ENCODE measurements at regions not wholly inside any gene's neighbourhood (a gene's known extent, or its start where the extent isn't known, plus 50 kb on each side); places are given as distances from the start of the nearest gene placed in this dataset.
A peak's percentile ranks its signal among the peaks of the same experiment; 100 is the strongest.

GRCh38 chr4:153071958-153072598 is 132.2 kb upstream of the TRIM2 start:
- Mint-ChIP-seq H3K27ac (no peak overlapping the region), H3K9me3 (no peaks in the 10 kb centered on the region), H3K36me3 (no peaks in the 10 kb centered on the region)
- DNase-seq (ENCODE audit: low spot score in 2 of 2) = no peak
- no peak for ATAC-seq

DNA sequence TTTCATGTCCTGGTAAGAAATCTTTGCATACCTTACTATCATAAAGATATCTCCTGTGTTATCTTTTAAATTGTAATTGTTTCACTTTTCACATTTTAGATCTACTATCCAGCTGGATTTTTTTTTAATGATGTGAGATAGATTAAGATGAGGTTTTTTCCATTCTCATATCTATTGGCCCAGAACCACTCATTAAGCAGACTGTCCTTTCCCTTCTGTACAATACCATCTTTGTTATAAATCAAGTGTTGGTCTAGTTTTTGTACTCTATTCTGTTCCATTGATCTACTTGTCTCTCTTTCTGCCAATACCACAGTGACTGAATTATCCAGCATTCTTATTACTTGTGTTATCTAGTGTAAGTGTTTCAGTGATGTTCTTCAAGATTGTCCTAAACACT is 131.6 kb upstream of the TRIM2 start:
- DNase-seq (ENCODE audit: low spot score in 2 of 2) (no peak), ATAC-seq (no peak)
- Mint-ChIP-seq H3K36me3 (no peaks in the 10 kb centered on the region), H3K9me3 (no peaks in the 10 kb centered on the region), H3K27ac (no peak overlapping the region)

- DNase-seq (ENCODE audit: low spot score in 2 of 2) (no peak), ATAC-seq (no peak)
- Mint-ChIP-seq H3K36me3 (no peaks in the 10 kb centered on the region), H3K9me3 (no peaks in the 10 kb centered on the region), H3K27ac (no peak overlapping the region)
Measured at GRCh38 chr4:153074486-153074885, 129.8 kb upstream of the TRIM2 start.

GRCh38 chr4:153074936-153075630 is 129.2 kb upstream of the TRIM2 start:
- no peak overlapping the region for H3K27ac Mint-ChIP-seq
- DNase-seq (ENCODE audit: low spot score in 2 of 2) = no peak
- no peaks in the 10 kb centered on the region for H3K36me3 Mint-ChIP-seq
- H3K9me3 Mint-ChIP-seq = no peaks in the 10 kb centered on the region
- no peak for ATAC-seq

- no peak overlapping the region for H3K27ac Mint-ChIP-seq
- ATAC-seq (no peak), DNase-seq (ENCODE audit: low spot score in 2 of 2) (no peak)
- H3K9me3 Mint-ChIP-seq = no peaks in the 10 kb centered on the region
- H3K36me3 Mint-ChIP-seq = no peaks in the 10 kb centered on the region
Measured at GRCh38 chr4:153075836-153076518, 128.3 kb upstream of the TRIM2 start.

- DNase-seq (ENCODE audit: low spot score in 2 of 2) = no peak
- no peaks in the 10 kb centered on the region for H3K36me3 Mint-ChIP-seq
- ATAC-seq = no peak
- no peak overlapping the region for H3K27ac Mint-ChIP-seq
- H3K9me3 Mint-ChIP-seq = no peaks in the 10 kb centered on the region
Measured at GRCh38 chr4:153076861-153077260, 127.4 kb upstream of the TRIM2 start.

- no peak overlapping the region for H3K27ac Mint-ChIP-seq
- no peak for ATAC-seq
- H3K9me3 Mint-ChIP-seq = no peaks in the 10 kb centered on the region
- DNase-seq (ENCODE audit: low spot score in 2 of 2) = no peak
- no peaks in the 10 kb centered on the region for H3K36me3 Mint-ChIP-seq
Measured at GRCh38 chr4:153079857-153080391, 124.3 kb upstream of the TRIM2 start.

DNA sequence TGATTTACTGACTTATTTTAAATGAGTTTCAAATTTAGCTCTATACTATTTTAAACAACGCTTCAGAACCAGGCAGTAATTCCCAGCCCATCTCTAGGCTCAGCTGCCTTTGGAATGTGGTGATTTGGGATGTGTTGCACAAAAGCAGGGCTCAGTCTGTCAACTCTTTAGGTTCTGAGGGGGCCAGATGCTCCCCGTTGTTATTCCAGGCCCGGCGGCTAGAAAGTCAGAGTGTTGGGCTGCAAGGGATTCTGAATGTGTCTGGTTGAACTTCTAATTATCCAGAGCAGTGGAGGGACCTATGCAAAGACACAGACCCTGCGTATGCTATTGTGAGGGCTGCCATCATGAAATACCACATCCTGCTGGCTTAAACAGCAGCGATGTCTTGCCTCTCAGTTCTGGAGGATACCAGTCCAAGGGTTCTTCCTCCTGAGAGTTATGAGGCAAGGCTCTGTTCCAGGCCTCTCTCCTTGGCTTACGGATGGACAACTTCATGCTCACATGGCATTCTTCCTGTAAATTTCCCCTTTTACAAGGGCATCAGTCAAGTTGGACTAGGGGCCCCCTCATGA is 123.2 kb upstream of the TRIM2 start:
- Mint-ChIP-seq H3K9me3 (no peaks in the 10 kb centered on the region), H3K36me3 (peaks cover 0 to 4% of the 10 kb centered on the region in 2 donors), H3K27ac (no peak overlapping the region)
- no peak for ATAC-seq
- DNase-seq (ENCODE audit: low spot score in 2 of 2) = no peak

DNA sequence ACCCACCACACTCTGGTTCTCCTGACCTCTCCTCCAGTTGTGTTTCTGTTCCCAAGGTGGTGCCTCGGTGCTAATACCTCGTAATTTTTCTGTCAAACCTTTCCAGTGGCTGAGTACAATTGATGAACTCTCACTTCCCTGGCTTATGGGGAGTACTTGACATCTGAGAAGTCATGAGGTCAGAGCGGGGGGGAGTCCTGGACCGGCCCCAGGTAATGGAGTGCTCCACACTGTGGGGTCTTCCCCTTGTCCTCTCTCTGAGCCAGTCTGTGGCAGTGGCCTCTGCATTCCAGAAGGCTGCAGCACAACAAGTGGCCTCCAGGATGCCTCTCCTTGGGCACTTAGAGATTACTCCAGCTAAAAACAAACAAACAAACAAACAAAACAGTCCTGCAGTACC is 122.5 kb upstream of the TRIM2 start:
- ATAC-seq (no peak), DNase-seq (ENCODE audit: low spot score in 2 of 2) (no peak)
- H3K36me3 Mint-ChIP-seq = peaks cover 0 to 4% of the 10 kb centered on the region in 2 donors
- H3K27ac Mint-ChIP-seq = no peak overlapping the region
- peaks cover 0 to 2% of the 10 kb centered on the region in 2 donors for H3K9me3 Mint-ChIP-seq

DNA sequence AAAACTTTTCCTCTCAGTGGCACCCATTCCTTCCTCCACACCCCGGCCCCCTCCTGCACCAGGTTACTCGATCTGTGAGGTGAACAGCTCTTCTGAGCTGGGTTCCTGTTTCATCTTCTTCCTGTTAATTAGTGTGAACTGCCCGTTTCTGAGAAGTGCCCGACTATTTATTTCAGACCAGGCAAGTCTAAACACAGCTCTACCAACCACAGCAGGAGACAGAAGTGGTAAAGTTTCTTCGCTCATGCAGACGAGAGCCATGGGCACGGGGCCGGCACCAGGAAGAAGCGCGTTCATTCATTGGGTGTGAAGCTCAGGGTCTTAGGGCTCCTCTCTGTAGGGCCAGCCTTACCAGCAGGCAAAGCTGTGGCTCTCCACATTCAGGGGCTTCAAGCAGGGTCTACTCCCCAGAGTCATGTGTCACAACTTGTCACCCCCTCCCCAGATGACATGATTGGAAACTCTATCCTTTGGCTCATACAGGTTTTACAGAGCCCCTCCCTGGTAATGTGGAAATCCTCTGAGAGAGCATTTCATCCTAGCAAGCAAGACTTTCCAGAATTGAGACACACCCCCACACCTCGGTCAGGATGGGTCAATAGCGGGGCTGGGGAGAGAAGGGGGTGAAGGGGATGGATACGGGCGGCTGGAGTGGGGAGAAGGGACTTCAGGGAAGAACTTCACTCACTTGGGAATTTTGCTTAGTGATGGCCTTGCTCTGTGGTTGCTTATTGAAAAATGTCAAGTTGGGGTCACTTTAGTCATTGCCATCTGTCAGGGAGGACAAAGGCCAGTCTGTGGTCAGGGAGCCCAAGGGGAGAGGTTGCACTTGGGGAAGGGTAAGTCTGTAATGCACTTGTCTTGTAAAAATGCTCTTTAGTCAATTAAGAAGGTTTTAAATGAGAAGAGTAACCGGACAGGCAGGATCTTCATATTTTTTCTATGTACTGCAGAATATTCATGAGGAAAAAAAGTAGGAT is 121.6 kb upstream of the TRIM2 start:
- H3K36me3 Mint-ChIP-seq = peaks cover 4 to 5% of the 10 kb centered on the region in 2 donors

GRCh38 chr4:153083447-153083947 is 120.7 kb upstream of the TRIM2 start:
- DNase-seq (ENCODE audit: low spot score in 2 of 2) = peak in 1 of 2 donors; percentile 32
- H3K9me3 Mint-ChIP-seq = peaks cover 0 to 10% of the 10 kb centered on the region in 2 donors

More for the DNA sequence above, 121.6 kb upstream of the TRIM2 start:
- no peak overlapping the region for H3K27ac Mint-ChIP-seq
- no peak for ATAC-seq
- DNase-seq (ENCODE audit: low spot score in 2 of 2) = no peak
- H3K9me3 Mint-ChIP-seq = peaks cover 0 to 10% of the 10 kb centered on the region in 2 donors

DNA sequence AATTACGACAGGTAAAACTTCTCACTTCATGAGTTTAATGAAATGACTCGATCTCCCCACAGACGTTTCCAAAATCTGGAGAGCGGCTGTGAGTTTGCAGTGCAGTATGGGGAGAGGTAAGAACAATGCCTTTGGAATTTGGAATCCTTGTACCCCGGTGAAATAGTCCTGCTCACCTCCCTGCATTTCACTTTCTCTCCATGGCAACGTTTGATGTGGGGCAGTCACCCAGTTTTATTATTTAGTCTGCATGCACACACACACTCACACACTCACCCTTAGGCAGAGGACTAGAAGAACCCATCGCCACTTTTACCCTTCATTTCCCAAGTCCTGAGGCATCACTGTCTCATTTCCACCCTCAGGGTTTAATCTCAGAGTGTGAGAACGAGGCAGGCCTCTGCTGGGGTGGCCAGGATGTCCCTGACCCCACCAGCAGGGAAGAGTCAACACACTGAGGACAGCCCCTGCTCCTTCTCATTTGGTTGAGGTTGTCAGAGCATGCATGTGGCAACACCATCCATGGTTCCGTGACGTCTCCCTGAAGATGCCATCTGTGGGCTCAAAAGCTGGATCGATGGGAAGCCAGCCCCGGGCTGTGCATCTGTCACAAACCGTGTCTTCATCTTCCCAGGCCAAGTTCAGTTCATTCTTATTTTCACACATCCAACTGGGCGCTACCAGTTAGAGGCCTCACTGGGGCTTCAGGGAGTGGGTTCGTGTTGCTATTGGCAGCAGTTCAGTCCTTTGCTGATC is 119.8 kb upstream of the TRIM2 start:
- ATAC-seq = no peak

More at GRCh38 chr4:153083447-153083947, 120.7 kb upstream of the TRIM2 start:
- H3K27ac Mint-ChIP-seq = no peak overlapping the region
- ATAC-seq = peak; percentile 42 to 75
- H3K36me3 Mint-ChIP-seq = peaks cover 4 to 5% of the 10 kb centered on the region in 2 donors

DNA sequence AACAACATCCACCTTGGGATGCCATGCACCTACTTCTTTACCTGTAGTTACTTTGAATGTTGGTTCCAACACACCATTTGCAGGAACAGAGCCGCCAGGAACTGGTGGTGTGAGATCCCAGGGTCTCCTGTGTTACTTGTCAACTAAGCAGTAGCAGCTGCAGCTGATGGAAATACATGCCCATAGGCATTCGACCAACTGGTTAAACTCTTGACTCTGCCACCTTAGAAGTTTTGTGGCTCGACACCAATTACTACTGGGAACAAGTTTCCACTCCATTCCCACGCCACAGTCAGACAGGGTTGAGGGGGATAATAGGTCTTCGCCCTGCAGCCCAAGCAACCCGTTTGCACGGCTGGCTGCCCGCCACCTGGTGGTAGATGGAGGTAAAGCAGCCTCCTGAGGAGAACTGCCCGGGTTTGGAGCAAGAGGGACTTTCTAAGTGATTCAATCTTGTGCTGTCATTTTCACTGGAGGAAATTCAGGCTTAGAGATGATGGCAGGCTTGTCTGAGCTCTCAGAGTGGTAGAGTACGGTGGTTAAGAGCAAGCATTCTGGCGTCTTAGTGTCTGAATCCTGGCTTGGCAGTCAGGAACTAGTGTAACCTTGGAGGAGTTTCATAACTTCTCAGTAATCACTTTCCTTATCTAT is 119.1 kb upstream of the TRIM2 start:
- ATAC-seq (peak; percentile 79 to 96), DNase-seq (ENCODE audit: low spot score in 2 of 2) (peak; percentile 82 to 92)
- Mint-ChIP-seq H3K36me3 (peaks cover 4 to 5% of the 10 kb centered on the region in 2 donors), H3K27ac (peak overlapping the region in 1 of 2 donors; percentile 82), H3K9me3 (peaks cover 0 to 10% of the 10 kb centered on the region in 2 donors)

More for the DNA sequence above, 119.8 kb upstream of the TRIM2 start:
- Mint-ChIP-seq H3K9me3 (peaks cover 0 to 10% of the 10 kb centered on the region in 2 donors), H3K36me3 (peaks cover 4 to 5% of the 10 kb centered on the region in 2 donors), H3K27ac (no peak overlapping the region)
- DNase-seq (ENCODE audit: low spot score in 2 of 2) = no peak

- Mint-ChIP-seq H3K27ac (no peak overlapping the region), H3K9me3 (peaks cover 0 to 10% of the 10 kb centered on the region in 2 donors), H3K36me3 (peaks cover 4 to 5% of the 10 kb centered on the region in 2 donors)
- ATAC-seq (no peak), DNase-seq (ENCODE audit: low spot score in 2 of 2) (no peak)
Measured at GRCh38 chr4:153087671-153088194, 116.5 kb upstream of the TRIM2 start.
